ENCODE measurements at regions not wholly inside any gene's neighbourhood (a gene's known extent, or its start where the extent isn't known, plus 50 kb on each side); places are given as distances from the start of the nearest gene placed in this dataset.

GRCh38 chr14:101055106-101055662 is 151.7 kb upstream of the RTL1 start (continued):
- no peak for TF ChIP-seq RXRA (CRISPR knock-in tag; IDR thresholded peaks at IDR 0.05)
- TF ChIP-seq NR2F2 (IDR thresholded peaks at IDR 0.05; ENCODE audit: borderline replicate concordance, low read depth): no peak
- TF ChIP-seq RBM22 (optimal IDR thresholded peaks at IDR 0.05; ENCODE audit: low read length): no peak
- no peak for TF ChIP-seq POLR2G (IDR thresholded peaks at IDR 0.05; ENCODE audit: low read depth, low read length)
- TF ChIP-seq ZNF749 (CRISPR knock-in tag; IDR thresholded peaks at IDR 0.05; ENCODE audit: borderline replicate concordance): no peak
- no peak for TF ChIP-seq ZNF549 (CRISPR knock-in tag; IDR thresholded peaks at IDR 0.05)

GRCh38 chr14:101055776-101056374 is 152.4 kb upstream of the RTL1 start:
- Histone ChIP-seq H3K9ac (ENCODE audit: insufficient read depth, low read depth, low read length) (no peak overlapping the region), H3K9me3 (ENCODE audit: low read length) (0 out of 2 replicates have a peak, but pooled peaks cover 5% of the 10 kb centered on the region), H3K4me1 (ENCODE audit: insufficient read depth, low read length) (no peaks in the 10 kb centered on the region), H3K27ac (ENCODE audit: extremely low read length, insufficient read depth, low read length) (no peak overlapping the region), H2AFZ (ENCODE audit: low read length) (no peak overlapping the region), H3K4me2 (ENCODE audit: low read depth, low read length) (no peak overlapping the region), H3K36me3 (replicated peaks in 1 of 2; ENCODE audit: control insufficient read depth in 1 of 2, insufficient read depth in 2 of 2, low read length in 2 of 2) (no peaks in the 10 kb centered on the region), H3K4me3 (replicated peaks in 1 of 3; ENCODE audit: insufficient read depth in 1 of 3, low read depth in 2 of 3, low read length in 3 of 3) (no peak overlapping the region), H3K27me3 (ENCODE audit: control insufficient read depth in 1 of 2, insufficient read depth in 2 of 2, low read length in 2 of 2) (peaks cover 8 to 81% of the 10 kb centered on the region in 2 experiments; a peak in 4 of 5 replicates), H3K79me2 (ENCODE audit: insufficient read depth, low read length) (no peaks in the 10 kb centered on the region), H4K20me1 (ENCODE audit: insufficient read depth, low read length) (no peaks in the 10 kb centered on the region)
- intact Hi-C loops (cut with micrococcal nuclease; ENCODE audit: unreplicated experiment) (no loop called here), in situ Hi-C loops (cut with HindIII; ENCODE audit: extremely low pct_ligation_motif_present, low pct_unique_long_range_greater_than_20kb) (no loop called here)
- no TSS peak for BruUV-seq (replicated peaks)
- no peak for TF ChIP-seq HNRNPK (IDR thresholded peaks at IDR 0.05; ENCODE audit: low read depth, low read length, poor library complexity, severe bottlenecking)
- WGBS (ENCODE audit: low lambda C conversion rate): 64% methylated on average over 3 of the region's 12 CpGs
- POLR2A ChIA-PET: no interaction called here
- FAIRE-seq (no peak), ATAC-seq (no peak), DNase-seq (ENCODE audit: low spot score) (no peak)
- CTCF ChIA-PET (ENCODE audit: low intra/inter-chr PET ratio, low total read pairs): no interaction called here

- H4K20me1 ChIP-seq (ENCODE audit: insufficient read depth, low read length): no peaks in the 10 kb centered on the region
- intact Hi-C loops (cut with micrococcal nuclease; ENCODE audit: unreplicated experiment) (no loop called here), in situ Hi-C loops (cut with HindIII; ENCODE audit: extremely low pct_ligation_motif_present, low pct_unique_long_range_greater_than_20kb) (no loop called here)
- H3K79me2 ChIP-seq (ENCODE audit: insufficient read depth, low read length): no peaks in the 10 kb centered on the region
- H3K4me2 ChIP-seq (ENCODE audit: low read depth, low read length): no peak overlapping the region
- H3K27me3 ChIP-seq (ENCODE audit: control insufficient read depth in 1 of 2, insufficient read depth in 2 of 2, low read length in 2 of 2): peaks cover 10 to 81% of the 10 kb centered on the region in 2 experiments; a peak in 4 of 5 replicates
- 2% methylated on average over 2 of the region's 2 CpGs for WGBS (ENCODE audit: low lambda C conversion rate)
- H3K4me3 ChIP-seq (replicated peaks in 1 of 3; ENCODE audit: insufficient read depth in 1 of 3, low read depth in 2 of 3, low read length in 3 of 3): no peak overlapping the region
- no peak overlapping the region for H2AFZ ChIP-seq (ENCODE audit: low read length)
- H3K27ac ChIP-seq (ENCODE audit: extremely low read length, insufficient read depth, low read length): no peak overlapping the region
- ChIA-PET POLR2A (no interaction called here), CTCF (ENCODE audit: low intra/inter-chr PET ratio, low total read pairs) (no interaction called here)
- no peak for ATAC-seq
- no peak for DNase-seq (ENCODE audit: low spot score)
- no peak overlapping the region for H3K9ac ChIP-seq (ENCODE audit: insufficient read depth, low read depth, low read length)
- no peaks in the 10 kb centered on the region for H3K4me1 ChIP-seq (ENCODE audit: insufficient read depth, low read length)
- H3K9me3 ChIP-seq (ENCODE audit: low read length): 0 out of 2 replicates have a peak, but pooled peaks cover 5% of the 10 kb centered on the region
- FAIRE-seq: no peak
- BruUV-seq (replicated peaks): no TSS peak
- H3K36me3 ChIP-seq (replicated peaks in 1 of 2; ENCODE audit: control insufficient read depth in 1 of 2, insufficient read depth in 2 of 2, low read length in 2 of 2): no peaks in the 10 kb centered on the region
- TF ChIP-seq SNAPC5 (CRISPR knock-in tag; IDR thresholded peaks at IDR 0.05; ENCODE audit: borderline replicate concordance) (no peak), ZNF484 (CRISPR knock-in tag; IDR thresholded peaks at IDR 0.05; ENCODE audit: borderline replicate concordance, low read depth) (no peak), ZNF607 (CRISPR knock-in tag; IDR thresholded peaks at IDR 0.05; ENCODE audit: borderline replicate concordance) (no peak), LBX2 (CRISPR knock-in tag; IDR thresholded peaks at IDR 0.05; ENCODE audit: borderline replicate concordance) (no peak), HDAC1 (CRISPR knock-in tag; IDR thresholded peaks at IDR 0.05) (no peak), GMEB2 (CRISPR knock-in tag; IDR thresholded peaks at IDR 0.05; ENCODE audit: low read depth) (no peak), THAP11 (CRISPR knock-in tag; IDR thresholded peaks at IDR 0.05) (no peak), ATF1 (CRISPR knock-in tag; IDR thresholded peaks at IDR 0.05) (no peak)
These were observed 152.9 kb upstream of the RTL1 start for GRCh38 chr14:101056446-101056845.
